OCI-LY7 (cell line): ENCODE measurements at regions not wholly inside any gene's neighbourhood (a gene's known extent, or its start where the extent isn't known, plus 50 kb on each side); places are given as distances from the start of the nearest gene placed in this dataset.

Source experiments
- CTCF ChIP-seq: fragments of 200-600 bp; sonication (generic); conservative IDR thresholded peaks from 2 replicates; pipeline ENCODE4 v1.5.1; 2014; ENCODE audit warnings: mild to moderate bottlenecking, antibody characterized with exemption, low read length, moderate library complexity, mixed read lengths
- EZH2phosphoT487 ChIP-seq: fragments of 200-600 bp; sonication (generic); IDR thresholded peaks from 2 replicates; pipeline ENCODE4 v1.6.1; 2018; ENCODE audit warnings: low read depth, borderline replicate concordance, mild to moderate bottlenecking, mixed run types, antibody characterized with exemption, low read length, moderate library complexity, mixed read lengths

DNA sequence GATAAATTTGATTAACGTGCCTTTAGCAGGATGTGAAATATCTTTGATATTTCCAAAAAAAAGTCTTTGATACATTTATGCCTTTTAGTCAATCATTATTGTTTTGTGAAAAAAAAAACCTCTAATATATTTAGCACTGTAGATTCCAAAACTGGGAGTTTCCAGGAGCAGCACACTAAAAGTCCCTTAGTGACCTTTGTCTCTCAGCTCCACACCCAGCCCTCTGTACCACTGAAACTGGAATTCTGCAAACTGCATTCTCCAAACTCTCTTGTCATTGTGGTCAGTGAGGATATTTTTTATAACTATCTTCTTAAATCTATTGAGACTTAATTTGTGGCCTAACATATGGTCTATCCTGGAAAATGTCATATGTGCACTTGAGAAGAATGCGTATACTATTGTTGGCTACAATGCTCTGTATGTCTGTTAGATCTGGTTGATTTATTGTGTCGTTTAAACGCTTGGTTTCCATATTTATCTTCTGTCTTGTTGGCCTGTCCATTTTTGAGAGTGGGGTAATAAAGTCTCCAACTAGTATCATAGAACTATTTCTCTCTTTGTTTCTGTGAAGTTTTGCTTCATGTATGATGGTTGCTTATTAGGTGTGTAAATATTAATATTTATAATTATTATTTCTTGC is 73.2 kb upstream of the CNKSR3 start:
- no peak for TF ChIP-seq CTCF
- TF ChIP-seq EZH2phosphoT487 = no peak
